IgD-negative memory B cell (primary cell): ENCODE measurements at regions not wholly inside any gene's neighbourhood (a gene's known extent, or its start where the extent isn't known, plus 50 kb on each side); places are given as distances from the start of the nearest gene placed in this dataset.

ENCODE experiments used
- H3K27ac Mint-ChIP-seq, 3 donors: one replicate each; pipeline ENCODE4 v1.8.0; 2020 to 2022; ENCODE audit warnings: mild to moderate bottlenecking in 3 of 3, mixed read lengths in 3 of 3, moderate library complexity in 1 of 3
- H3K27me3 Mint-ChIP-seq: one replicate; pipeline ENCODE4 v1.8.0; 2021; ENCODE audit warnings: mixed read lengths
- H3K36me3 Mint-ChIP-seq: one replicate; pipeline ENCODE4 v1.8.0; 2020; ENCODE audit warnings: mild to moderate bottlenecking, mixed read lengths
- H3K4me1 Mint-ChIP-seq, 3 donors: one replicate each; pipeline ENCODE4 v1.8.0; 2020 to 2022; ENCODE audit warnings: mixed read lengths in 3 of 3, mild to moderate bottlenecking in 1 of 3
- H3K4me3 Mint-ChIP-seq, 4 donors: one replicate each; pipeline ENCODE4 v1.8.0; 2020 to 2022; ENCODE audit warnings: mild to moderate bottlenecking in 4 of 4, mixed read lengths in 4 of 4, moderate library complexity in 3 of 4
- H3K9me3 Mint-ChIP-seq, 3 donors: one replicate each; pipeline ENCODE4 v1.8.0; 2020 to 2021; ENCODE audit warnings: mixed read lengths in 3 of 3, mild to moderate bottlenecking in 1 of 3

DNA sequence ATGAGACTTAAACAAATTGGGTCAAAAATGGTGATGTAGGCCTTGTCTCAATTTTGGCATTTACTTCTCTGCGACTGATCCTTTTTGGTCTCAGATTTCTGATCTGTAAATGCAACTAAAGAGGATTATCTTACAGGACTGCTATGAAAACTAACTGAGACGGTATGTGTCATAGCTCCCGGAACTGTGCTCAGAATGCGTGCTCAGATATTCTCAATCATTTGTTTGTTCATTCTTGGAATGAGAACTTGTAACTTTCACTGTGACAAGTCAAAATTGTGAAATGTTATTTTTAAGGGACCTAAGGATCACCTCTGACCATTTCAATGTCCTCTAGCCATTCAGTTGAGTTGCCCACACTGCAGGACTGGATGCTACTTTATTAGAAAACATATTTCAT lies 498.2 kb upstream of the PIK3C3 start:
- Mint-ChIP-seq H3K9me3 (peaks cover 3 to 11% (median 9%) of the 10 kb centered on the region in 3 donors), H3K4me3 (no peak overlapping the region), H3K4me1 (no peaks in the 10 kb centered on the region)

DNA sequence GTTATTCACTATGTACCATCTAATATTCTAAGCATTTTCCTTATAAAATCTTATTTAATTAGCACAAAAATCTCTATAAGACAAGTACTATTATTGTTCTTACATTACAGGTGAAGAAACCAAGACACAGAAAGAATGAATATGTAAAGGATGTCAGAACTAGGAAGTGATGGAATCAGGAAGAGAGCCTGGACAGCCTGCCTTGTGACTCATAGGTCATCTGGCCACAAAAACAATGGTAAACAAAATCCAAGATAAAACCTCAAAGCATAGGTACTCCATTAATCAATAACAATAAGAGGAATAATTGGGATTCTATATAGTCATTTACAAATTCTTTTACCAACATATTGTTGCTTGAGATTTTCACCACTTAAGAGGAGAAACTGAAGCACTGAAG lies 505.4 kb upstream of the PIK3C3 start:
- no peaks in the 10 kb centered on the region for H3K27me3 Mint-ChIP-seq
- H3K36me3 Mint-ChIP-seq: no peaks in the 10 kb centered on the region
- H3K4me3 Mint-ChIP-seq: no peak overlapping the region
- no peak overlapping the region for H3K27ac Mint-ChIP-seq
- H3K9me3 Mint-ChIP-seq: peaks cover 0 to 3% (median 2%) of the 10 kb centered on the region in 3 donors
- H3K4me1 Mint-ChIP-seq: no peaks in the 10 kb centered on the region

More for the DNA sequence above, 498.2 kb upstream of the PIK3C3 start:
- Mint-ChIP-seq H3K36me3 (no peaks in the 10 kb centered on the region), H3K27ac (no peak overlapping the region), H3K27me3 (no peaks in the 10 kb centered on the region)

GRCh38 chr18:41444943-41445342 lies 510.1 kb upstream of the PIK3C3 start:
- Mint-ChIP-seq H3K27me3 (no peaks in the 10 kb centered on the region), H3K4me3 (no peak overlapping the region), H3K27ac (no peak overlapping the region), H3K9me3 (peaks cover 3 to 5% (median 4%) of the 10 kb centered on the region in 3 donors), H3K36me3 (no peaks in the 10 kb centered on the region), H3K4me1 (no peaks in the 10 kb centered on the region)

DNA sequence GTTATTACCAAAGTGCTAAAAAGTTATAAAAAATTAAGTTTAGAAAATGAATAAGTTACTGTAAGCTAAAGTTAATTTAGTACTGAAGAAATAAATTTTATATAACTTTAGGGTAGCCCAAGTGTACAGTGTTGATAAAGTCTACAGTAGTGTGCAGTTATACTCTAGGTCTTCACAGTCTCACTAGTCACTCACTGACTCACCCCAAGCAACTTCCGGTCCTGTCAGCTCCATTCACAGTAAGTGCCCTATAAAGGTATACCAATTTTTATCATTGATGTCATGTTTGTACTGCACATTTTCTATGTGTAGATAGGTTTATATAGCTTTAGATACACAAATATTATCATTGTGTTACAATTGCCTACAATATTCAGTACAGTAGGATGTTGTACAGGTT lies 518.3 kb upstream of the PIK3C3 start:
- Mint-ChIP-seq H3K27me3 (no peaks in the 10 kb centered on the region), H3K9me3 (peaks cover 3 to 25% (median 8%) of the 10 kb centered on the region in 3 donors), H3K4me1 (no peaks in the 10 kb centered on the region), H3K4me3 (no peak overlapping the region), H3K36me3 (no peaks in the 10 kb centered on the region), H3K27ac (no peak overlapping the region)

GRCh38 chr18:41418598-41418997 lies 536.4 kb upstream of the PIK3C3 start:
- peaks cover 0 to 2% (median 0%) of the 10 kb centered on the region in 3 donors for H3K4me1 Mint-ChIP-seq
- no peak overlapping the region for H3K4me3 Mint-ChIP-seq
- H3K36me3 Mint-ChIP-seq: no peaks in the 10 kb centered on the region
- peaks cover 0 to 4% (median 1%) of the 10 kb centered on the region in 3 donors for H3K9me3 Mint-ChIP-seq
- H3K27me3 Mint-ChIP-seq: no peaks in the 10 kb centered on the region
- no peak overlapping the region for H3K27ac Mint-ChIP-seq

DNA sequence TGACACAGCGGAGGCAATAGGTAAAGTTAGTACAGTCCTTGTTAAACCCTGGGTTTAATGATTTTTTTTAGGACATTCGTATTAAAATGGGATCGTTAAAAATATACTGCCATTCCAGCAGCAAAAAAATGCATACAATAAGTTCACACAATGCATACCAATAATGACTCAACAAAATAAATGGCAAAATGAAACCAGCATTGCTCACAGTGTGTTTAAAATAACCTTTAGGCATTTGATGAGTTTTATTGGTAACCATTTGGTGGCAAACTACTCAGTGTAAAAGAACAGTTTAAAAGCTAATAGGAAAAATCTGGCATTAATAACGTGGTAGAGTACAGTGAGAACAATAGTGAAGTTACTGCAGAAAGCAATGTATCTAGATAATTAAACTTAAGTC lies 539.0 kb upstream of the PIK3C3 start:
- H3K4me1 Mint-ChIP-seq: peaks cover 0 to 2% (median 0%) of the 10 kb centered on the region in 3 donors
- peaks cover 0 to 12% (median 1%) of the 10 kb centered on the region in 3 donors for H3K9me3 Mint-ChIP-seq
- no peak overlapping the region for H3K4me3 Mint-ChIP-seq
- H3K36me3 Mint-ChIP-seq: no peaks in the 10 kb centered on the region
- no peak overlapping the region for H3K27ac Mint-ChIP-seq
- no peaks in the 10 kb centered on the region for H3K27me3 Mint-ChIP-seq

DNA sequence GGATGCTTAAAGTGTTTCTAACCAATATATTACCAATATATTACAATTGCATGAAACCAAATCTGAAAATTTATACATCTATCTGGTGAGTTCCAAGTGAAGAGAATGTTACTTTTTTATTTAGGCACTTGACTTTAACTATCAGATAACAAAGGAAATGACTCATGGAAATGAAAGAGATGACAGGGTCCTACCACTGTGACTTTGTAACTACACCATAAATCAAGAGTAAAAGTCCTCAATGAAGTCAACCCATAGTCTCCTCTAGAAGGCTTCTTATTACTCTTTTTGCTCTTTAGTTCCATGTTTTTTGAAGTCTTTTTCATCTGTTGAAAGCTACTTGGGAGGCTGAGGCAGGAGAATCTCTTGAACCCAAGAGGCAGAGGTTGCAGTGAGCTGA lies 545.0 kb upstream of the PIK3C3 start:
- peaks cover 2% of the 10 kb centered on the region for H3K36me3 Mint-ChIP-seq
- no peak overlapping the region for H3K27ac Mint-ChIP-seq
- H3K4me3 Mint-ChIP-seq: no peak overlapping the region
- H3K27me3 Mint-ChIP-seq: no peaks in the 10 kb centered on the region
- peaks cover 0 to 25% (median 4%) of the 10 kb centered on the region in 3 donors for H3K9me3 Mint-ChIP-seq
- H3K4me1 Mint-ChIP-seq: peaks cover 0 to 2% (median 0%) of the 10 kb centered on the region in 3 donors

- H3K27me3 Mint-ChIP-seq: no peaks in the 10 kb centered on the region
- no peaks in the 10 kb centered on the region for H3K4me1 Mint-ChIP-seq
- no peak overlapping the region for H3K27ac Mint-ChIP-seq
- H3K9me3 Mint-ChIP-seq: peaks cover 0 to 24% (median 7%) of the 10 kb centered on the region in 3 donors
- peaks cover 2% of the 10 kb centered on the region for H3K36me3 Mint-ChIP-seq
- no peak overlapping the region for H3K4me3 Mint-ChIP-seq
Observed at GRCh38 chr18:41406834-41407233, 548.2 kb upstream of the PIK3C3 start.

- no peak overlapping the region for H3K27ac Mint-ChIP-seq
- no peaks in the 10 kb centered on the region for H3K36me3 Mint-ChIP-seq
- H3K4me1 Mint-ChIP-seq: no peaks in the 10 kb centered on the region
- H3K27me3 Mint-ChIP-seq: peaks cover 3% of the 10 kb centered on the region
- H3K9me3 Mint-ChIP-seq: peaks cover 0 to 3% (median 0%) of the 10 kb centered on the region in 3 donors
- no peak overlapping the region for H3K4me3 Mint-ChIP-seq
Observed at GRCh38 chr18:41396861-41397260, 558.2 kb upstream of the PIK3C3 start.

GRCh38 chr18:41396211-41396610 lies 558.8 kb upstream of the PIK3C3 start:
- H3K4me1 Mint-ChIP-seq: no peaks in the 10 kb centered on the region
- H3K27me3 Mint-ChIP-seq: peaks cover 3% of the 10 kb centered on the region
- H3K36me3 Mint-ChIP-seq: no peaks in the 10 kb centered on the region
- no peak overlapping the region for H3K4me3 Mint-ChIP-seq
- peaks cover 0 to 3% (median 0%) of the 10 kb centered on the region in 3 donors for H3K9me3 Mint-ChIP-seq
- no peak overlapping the region for H3K27ac Mint-ChIP-seq

DNA sequence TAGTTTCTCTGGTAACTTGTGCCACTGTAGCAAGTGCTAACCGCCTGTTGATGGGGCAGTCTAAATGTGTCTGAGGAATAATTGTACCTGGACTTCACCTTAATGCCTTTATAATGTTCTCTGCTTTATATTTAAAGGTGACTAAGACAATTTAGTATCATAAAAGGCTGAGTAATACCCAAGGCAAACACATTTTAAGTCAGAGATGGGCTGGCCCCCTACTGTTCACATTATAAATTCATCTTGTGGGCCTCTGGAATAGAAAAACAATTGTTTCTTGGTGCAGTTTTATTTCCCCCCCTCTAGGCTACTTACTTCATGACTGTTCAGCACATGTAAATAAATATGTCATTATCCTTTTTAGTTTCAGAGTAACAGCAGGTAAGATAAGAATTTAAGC lies 559.3 kb upstream of the PIK3C3 start:
- Mint-ChIP-seq H3K36me3 (no peaks in the 10 kb centered on the region), H3K4me3 (no peak overlapping the region), H3K27me3 (peaks cover 3% of the 10 kb centered on the region), H3K4me1 (no peaks in the 10 kb centered on the region), H3K27ac (no peak overlapping the region), H3K9me3 (peaks cover 0 to 3% (median 0%) of the 10 kb centered on the region in 3 donors)

DNA sequence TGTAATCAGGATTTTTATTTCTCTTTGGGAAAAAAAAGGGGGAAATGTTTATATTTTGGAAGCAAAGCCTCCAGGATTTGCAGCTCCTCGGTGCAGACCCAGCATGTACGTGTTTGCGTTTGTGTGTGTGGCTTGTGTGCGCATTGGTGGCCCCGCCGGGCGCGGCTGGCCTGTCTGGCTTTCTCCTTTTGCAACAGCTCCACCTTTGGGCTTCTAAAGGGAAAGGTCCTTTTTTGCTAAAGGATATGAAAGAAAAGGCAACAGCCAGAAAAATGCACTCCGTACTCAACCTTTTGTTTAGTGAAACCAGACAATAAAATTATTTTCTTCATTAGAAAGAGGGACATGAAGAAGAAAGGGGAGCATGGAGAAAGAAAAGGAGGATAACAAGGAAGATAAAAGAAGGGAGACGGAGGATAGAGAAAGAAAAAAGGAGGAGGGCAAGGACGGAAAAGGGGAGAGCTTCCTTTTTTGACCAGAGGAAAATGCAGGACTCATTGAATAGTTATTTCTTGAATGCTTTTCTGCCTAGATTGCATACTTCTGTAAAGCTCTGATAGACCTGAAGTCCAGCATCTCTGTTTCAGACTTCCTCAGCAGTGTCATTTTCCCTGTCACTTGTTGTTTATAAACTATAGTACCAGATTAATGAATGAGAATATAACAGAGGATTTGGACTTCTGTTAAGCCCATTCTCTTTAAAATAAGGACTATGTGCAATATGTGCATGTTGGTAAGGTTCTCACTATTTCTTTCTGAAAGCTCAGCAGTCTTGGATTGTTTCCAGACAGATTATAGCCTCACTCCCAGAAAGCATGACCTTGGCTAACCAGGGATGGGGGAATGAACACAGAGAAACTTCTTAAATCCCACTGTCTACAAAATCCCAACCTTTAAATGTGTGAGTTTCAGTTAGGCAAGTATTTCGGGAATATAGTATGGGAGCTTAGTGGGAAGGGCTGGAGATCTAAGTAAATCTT lies 563.1 kb upstream of the PIK3C3 start:
- Mint-ChIP-seq H3K27ac (no peak overlapping the region), H3K4me1 (no peaks in the 10 kb centered on the region), H3K4me3 (no peak overlapping the region)

DNA sequence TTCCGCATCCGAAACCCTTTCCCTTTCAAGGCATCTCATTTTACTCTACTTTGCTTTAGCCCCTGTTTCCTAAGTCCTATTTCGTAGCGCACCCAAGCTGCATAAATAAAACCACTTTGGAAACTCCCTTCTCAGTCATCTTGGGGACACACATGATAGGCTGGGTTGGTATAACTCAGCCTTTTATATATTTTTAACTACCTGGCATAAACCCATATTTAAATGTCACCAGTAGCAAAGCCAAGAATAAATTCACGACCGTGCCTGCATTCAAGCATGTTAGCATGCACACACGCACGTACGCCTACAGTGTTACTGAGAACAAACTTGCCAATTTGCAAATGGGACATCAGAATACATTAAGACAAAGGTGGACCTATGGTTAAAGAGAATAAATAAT lies 564.7 kb upstream of the PIK3C3 start:
- Mint-ChIP-seq H3K36me3 (no peaks in the 10 kb centered on the region), H3K9me3 (peaks cover 0 to 3% (median 2%) of the 10 kb centered on the region in 3 donors), H3K4me1 (no peaks in the 10 kb centered on the region), H3K27me3 (peaks cover 3% of the 10 kb centered on the region), H3K27ac (no peak overlapping the region), H3K4me3 (no peak overlapping the region)

More for the DNA sequence above, 563.1 kb upstream of the PIK3C3 start:
- Mint-ChIP-seq H3K27me3 (peaks cover 3% of the 10 kb centered on the region), H3K36me3 (no peaks in the 10 kb centered on the region), H3K9me3 (peaks cover 0 to 3% (median 0%) of the 10 kb centered on the region in 3 donors)

DNA sequence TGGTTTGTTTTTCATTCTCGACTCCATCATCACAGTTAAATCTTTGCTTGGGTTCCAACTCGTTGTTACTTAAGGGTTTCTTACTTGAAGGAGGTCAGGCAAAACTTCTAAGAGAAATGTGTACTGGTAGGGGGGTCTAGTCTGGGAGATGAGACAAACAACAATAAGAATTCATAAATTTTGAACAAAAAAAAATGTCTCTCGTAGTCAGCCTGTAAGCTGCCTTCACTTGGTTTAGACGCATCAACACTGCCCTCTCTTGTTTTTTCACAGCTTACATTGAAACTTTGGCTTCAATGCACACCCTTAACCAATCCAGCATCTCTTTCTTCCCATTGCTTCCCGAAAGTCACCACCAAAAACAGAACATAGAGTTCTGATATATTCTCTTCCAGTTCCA lies 576.4 kb upstream of the PIK3C3 start:
- Mint-ChIP-seq H3K9me3 (peaks cover 2 to 7% (median 6%) of the 10 kb centered on the region in 3 donors), H3K36me3 (no peaks in the 10 kb centered on the region), H3K4me3 (no peak overlapping the region), H3K27ac (peak overlapping the region in 1 of 3 donors; percentile 63), H3K4me1 (no peaks in the 10 kb centered on the region), H3K27me3 (no peaks in the 10 kb centered on the region)

DNA sequence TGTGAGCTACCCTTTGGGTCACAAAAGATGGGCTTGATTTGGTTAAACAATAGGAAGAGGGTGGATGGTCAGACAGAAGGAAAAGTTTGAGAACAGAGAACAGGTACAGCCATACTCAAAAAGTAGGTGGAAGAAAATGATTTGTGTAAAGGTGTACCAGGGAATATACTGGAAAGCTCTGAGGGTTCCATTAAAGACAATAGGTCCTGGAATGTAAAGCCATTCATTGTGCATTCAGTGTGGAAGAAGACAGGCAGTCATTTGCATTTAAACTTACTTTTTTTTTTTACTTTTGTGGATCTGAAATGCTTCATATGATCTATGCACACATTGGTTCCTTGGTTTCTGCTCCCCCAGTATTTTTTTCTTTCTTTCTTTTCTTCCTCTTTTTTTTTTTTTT lies 581.4 kb upstream of the PIK3C3 start:
- no peaks in the 10 kb centered on the region for H3K36me3 Mint-ChIP-seq

More for the DNA sequence above, 581.4 kb upstream of the PIK3C3 start:
- H3K27ac Mint-ChIP-seq: no peak overlapping the region
- no peaks in the 10 kb centered on the region for H3K27me3 Mint-ChIP-seq
- no peak overlapping the region for H3K4me3 Mint-ChIP-seq
- no peaks in the 10 kb centered on the region for H3K4me1 Mint-ChIP-seq
- peaks cover 0 to 7% (median 4%) of the 10 kb centered on the region in 3 donors for H3K9me3 Mint-ChIP-seq
